Mucosa of rectum (tissue), 2 donors: ENCODE measurements at regions not wholly inside any gene's neighbourhood (a gene's known extent, or its start where the extent isn't known, plus 50 kb on each side); places are given as distances from the start of the nearest gene placed in this dataset.
"Not testable (repeated sequence)": the region's sequence is repeated elsewhere in the genome, so short reads cannot be mapped to it uniquely, and the experiment has no call there.

ENCODE experiments used
- H3K27ac ChIP-seq, 2 donors: one replicate each; pipeline ENCODE4 v1.7.0; 2013; ENCODE audit warnings: inconsistent platforms in 2 of 2, low read depth in 2 of 2, low read length in 2 of 2
- H3K27me3 ChIP-seq, 2 donors: one replicate each; pipeline ENCODE4 v1.7.0; 2013; ENCODE audit warnings: low read length in 2 of 2; ENCODE audit not compliant: control insufficient read depth in 2 of 2, insufficient read depth in 2 of 2
- H3K36me3 ChIP-seq, 2 donors: one replicate each; pipeline ENCODE4 v1.7.0; 2013; ENCODE audit warnings: low read length in 2 of 2; ENCODE audit not compliant: control insufficient read depth in 2 of 2, insufficient read depth in 2 of 2
- H3K4me1 ChIP-seq, 2 donors: one replicate each; pipeline ENCODE4 v1.7.0; 2013; ENCODE audit warnings: low read length in 2 of 2, mild to moderate bottlenecking in 1 of 2; ENCODE audit not compliant: control insufficient read depth in 2 of 2, insufficient read depth in 2 of 2
- H3K4me3 ChIP-seq, 2 donors: one replicate each; pipeline ENCODE4 v1.7.0; 2013; ENCODE audit warnings: low read length in 2 of 2
- H3K9ac ChIP-seq, 2 donors: one replicate each; pipeline ENCODE4 v1.7.0; 2013; ENCODE audit warnings: low read length in 2 of 2, low read depth in 1 of 2, mild to moderate bottlenecking in 1 of 2
- H3K9me3 ChIP-seq, 2 donors: one replicate each; pipeline ENCODE4 v1.7.0; 2013; ENCODE audit warnings: low read length in 2 of 2; ENCODE audit not compliant: control insufficient read depth in 2 of 2
- donor health status: healthy.
- donor health status: Normal muscosa, but diverticular disease.

- Histone ChIP-seq H3K9ac (no peak overlapping the region), H3K27me3 (no peaks in the 10 kb centered on the region)
Measured at GRCh38 chr2:83879127-83879526, 580.0 kb downstream of the SUCLG1 start.

GRCh38 chr2:83877261-83877660 is 581.8 kb downstream of the SUCLG1 start:
- H3K27me3 ChIP-seq, H3K27ac ChIP-seq, H3K4me3 ChIP-seq, H3K4me1 ChIP-seq, H3K36me3 ChIP-seq, H3K9ac ChIP-seq, H3K9me3 ChIP-seq: not testable (repeated sequence)

More at GRCh38 chr2:83879127-83879526, 580.0 kb downstream of the SUCLG1 start:
- H3K27ac ChIP-seq = no peak overlapping the region
- H3K4me1 ChIP-seq = no peaks in the 10 kb centered on the region
- no peak overlapping the region for H3K4me3 ChIP-seq
- H3K9me3 ChIP-seq = no peaks in the 10 kb centered on the region
- H3K36me3 ChIP-seq = no peaks in the 10 kb centered on the region

DNA sequence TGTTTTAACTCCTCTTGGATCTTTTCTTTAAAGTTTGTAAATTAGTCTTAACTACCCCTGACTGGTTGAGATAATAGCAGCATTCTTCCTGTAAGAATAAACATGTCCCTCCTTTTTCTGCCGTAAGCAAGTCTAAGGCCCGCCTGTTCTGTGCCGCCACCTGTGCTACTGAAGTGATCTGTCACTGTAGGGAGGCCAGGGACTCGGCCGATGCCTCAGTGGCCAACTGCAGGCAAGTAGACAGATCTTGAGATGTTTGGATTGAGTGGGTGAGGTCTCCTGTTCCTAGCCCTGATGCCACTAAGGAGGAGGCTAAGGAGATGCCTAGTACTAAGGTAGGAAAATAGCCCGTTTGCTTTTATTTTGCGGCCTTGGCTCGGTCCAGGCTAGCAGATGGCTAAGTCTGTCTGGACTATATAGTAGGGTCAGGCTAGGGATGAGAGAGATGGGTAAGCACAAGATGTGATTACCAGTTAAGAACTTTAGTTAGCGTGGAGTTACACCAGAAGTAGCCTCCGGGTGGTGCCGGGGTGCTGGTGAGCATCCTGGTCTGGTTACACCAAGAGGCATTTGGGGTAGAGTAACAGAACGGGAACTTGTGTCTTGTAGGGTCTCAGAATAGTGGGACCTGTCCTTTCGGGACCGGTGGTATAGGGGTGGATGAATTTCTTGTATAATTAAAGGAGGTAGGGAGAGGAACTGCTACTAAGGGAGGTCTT is 584.2 kb downstream of the SUCLG1 start:
- Histone ChIP-seq H3K27me3 (no peaks in the 10 kb centered on the region), H3K9me3 (peaks cover 0 to 5% of the 10 kb centered on the region in 2 donors), H3K4me1 (no peaks in the 10 kb centered on the region), H3K36me3 (no peaks in the 10 kb centered on the region), H3K4me3 (no peak overlapping the region), H3K9ac (no peak overlapping the region), H3K27ac (no peak overlapping the region)

GRCh38 chr2:83874066-83874465 is 585.0 kb downstream of the SUCLG1 start:
- Histone ChIP-seq H3K4me3 (no peak overlapping the region), H3K27ac (no peak overlapping the region), H3K36me3 (no peaks in the 10 kb centered on the region), H3K4me1 (no peaks in the 10 kb centered on the region), H3K27me3 (no peaks in the 10 kb centered on the region), H3K9ac (no peak overlapping the region), H3K9me3 (peaks cover 0 to 5% of the 10 kb centered on the region in 2 donors)

GRCh38 chr2:83873110-83873509 is 586.0 kb downstream of the SUCLG1 start:
- Histone ChIP-seq H3K36me3 (no peaks in the 10 kb centered on the region), H3K27ac (no peak overlapping the region), H3K9ac (no peak overlapping the region), H3K9me3 (peaks cover 0 to 5% of the 10 kb centered on the region in 2 donors), H3K27me3 (no peaks in the 10 kb centered on the region), H3K4me1 (no peaks in the 10 kb centered on the region), H3K4me3 (no peak overlapping the region)

- no peaks in the 10 kb centered on the region for H3K36me3 ChIP-seq
- no peak overlapping the region for H3K4me3 ChIP-seq
- H3K9me3 ChIP-seq = no peaks in the 10 kb centered on the region
- H3K9ac ChIP-seq = no peak overlapping the region
- no peaks in the 10 kb centered on the region for H3K4me1 ChIP-seq
- H3K27ac ChIP-seq = no peak overlapping the region
- no peaks in the 10 kb centered on the region for H3K27me3 ChIP-seq
Measured at GRCh38 chr2:83866211-83866610, 592.9 kb downstream of the SUCLG1 start.

DNA sequence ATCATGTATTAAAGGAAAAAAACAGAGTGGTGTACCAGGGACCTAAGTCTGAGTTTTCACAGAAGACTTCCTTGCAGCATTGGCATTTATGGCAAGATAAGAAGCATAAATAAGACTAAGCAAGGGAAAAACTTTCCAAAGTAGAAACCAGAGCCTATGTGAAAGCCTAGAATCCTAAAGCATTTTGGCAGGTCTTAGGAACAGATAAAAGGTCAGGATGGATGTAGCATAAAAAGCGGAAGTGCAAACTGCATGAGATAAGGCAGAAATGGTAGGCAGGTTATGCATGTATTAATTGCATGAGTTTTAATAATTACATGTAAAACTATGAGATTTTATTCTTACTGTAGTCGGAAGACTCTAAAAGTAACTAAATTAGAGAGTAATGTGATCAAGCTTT is 596.5 kb downstream of the SUCLG1 start:
- Histone ChIP-seq H3K9me3 (no peaks in the 10 kb centered on the region), H3K9ac (no peak overlapping the region), H3K27me3 (no peaks in the 10 kb centered on the region), H3K4me3 (no peak overlapping the region), H3K27ac (no peak overlapping the region), H3K36me3 (no peaks in the 10 kb centered on the region), H3K4me1 (peaks cover 0 to 2% of the 10 kb centered on the region in 2 donors)

DNA sequence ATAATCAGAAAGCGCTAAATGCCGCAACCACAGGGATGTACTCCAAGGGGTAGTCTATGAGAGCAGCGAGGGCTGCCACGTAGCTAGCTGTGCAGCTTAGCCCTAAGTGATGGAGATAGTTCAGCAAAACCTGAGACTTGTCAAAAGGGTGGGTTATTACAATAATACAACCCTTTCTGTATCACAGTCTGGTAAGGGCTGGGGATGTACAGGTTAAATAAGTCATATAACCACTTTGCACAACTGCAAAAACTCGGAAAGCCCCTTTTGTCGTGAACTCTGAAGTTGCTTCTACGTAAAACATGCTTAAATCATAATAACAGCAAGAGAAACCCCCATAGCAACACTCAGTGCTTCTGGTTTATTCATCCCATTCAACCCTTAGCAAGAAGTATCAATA is 598.8 kb downstream of the SUCLG1 start:
- H3K9ac ChIP-seq = no peak overlapping the region
- H3K4me3 ChIP-seq = no peak overlapping the region
- H3K27me3 ChIP-seq = no peaks in the 10 kb centered on the region
- no peak overlapping the region for H3K27ac ChIP-seq
- no peaks in the 10 kb centered on the region for H3K9me3 ChIP-seq
- no peaks in the 10 kb centered on the region for H3K36me3 ChIP-seq
- H3K4me1 ChIP-seq = peaks cover 0 to 2% of the 10 kb centered on the region in 2 donors

GRCh38 chr2:83859553-83859952 is 599.5 kb downstream of the SUCLG1 start:
- H3K4me1 ChIP-seq = peaks cover 0 to 2% of the 10 kb centered on the region in 2 donors
- H3K27me3 ChIP-seq = no peaks in the 10 kb centered on the region
- no peak overlapping the region for H3K27ac ChIP-seq
- no peaks in the 10 kb centered on the region for H3K9me3 ChIP-seq
- no peak overlapping the region for H3K9ac ChIP-seq
- H3K4me3 ChIP-seq = no peak overlapping the region
- H3K36me3 ChIP-seq = no peaks in the 10 kb centered on the region

GRCh38 chr2:83851066-83851465 is 608.0 kb downstream of the SUCLG1 start:
- no peaks in the 10 kb centered on the region for H3K36me3 ChIP-seq
- no peaks in the 10 kb centered on the region for H3K4me1 ChIP-seq
- no peak overlapping the region for H3K27ac ChIP-seq
- H3K9ac ChIP-seq = no peak overlapping the region
- no peaks in the 10 kb centered on the region for H3K9me3 ChIP-seq
- H3K4me3 ChIP-seq = no peak overlapping the region
- no peaks in the 10 kb centered on the region for H3K27me3 ChIP-seq
